ENCODE measurements at regions not wholly inside any gene's neighbourhood (a gene's known extent, or its start where the extent isn't known, plus 50 kb on each side); places are given as distances from the start of the nearest gene placed in this dataset.
"Not testable (repeated sequence)": the region's sequence is repeated elsewhere in the genome, so short reads cannot be mapped to it uniquely, and the experiment has no call there.

- DNase-seq = no peak
- peaks cover 33% of the 10 kb centered on the region for H3K9me3 Mint-ChIP-seq
- POLR2A ChIA-PET = no interaction called here
- H3K27ac Mint-ChIP-seq = no peak overlapping the region
- intact Hi-C loops (cut with micrococcal nuclease) = no loop called here
- no peaks in the 10 kb centered on the region for H3K4me1 Mint-ChIP-seq (ENCODE audit: low read depth)
- CTCF ChIA-PET = no interaction called here
- H3K27me3 Mint-ChIP-seq = no peaks in the 10 kb centered on the region
- H3K4me3 Mint-ChIP-seq = no peak overlapping the region
- H3K36me3 Mint-ChIP-seq = no peaks in the 10 kb centered on the region
Measured at GRCh38 chr6:9878535-9878934, 536.3 kb downstream of the TFAP2A start.

GRCh38 chr6:9875605-9876353, 539.1 kb downstream of the TFAP2A start:
- peaks cover 27% of the 10 kb centered on the region for H3K9me3 Mint-ChIP-seq
- intact Hi-C loops (cut with micrococcal nuclease) = no loop called here
- CTCF ChIA-PET = no interaction called here

GRCh38 chr6:9862603-9863167, 552.2 kb downstream of the TFAP2A start:
- intact Hi-C loops (cut with micrococcal nuclease) = no loop called here
- H3K9me3 Mint-ChIP-seq = peaks cover 46% of the 10 kb centered on the region
- no peaks in the 10 kb centered on the region for H3K27me3 Mint-ChIP-seq
- H3K4me3 Mint-ChIP-seq = no peak overlapping the region
- no peaks in the 10 kb centered on the region for H3K4me1 Mint-ChIP-seq (ENCODE audit: low read depth)
- ChIA-PET CTCF (no interaction called here), POLR2A (no interaction called here)
- H3K36me3 Mint-ChIP-seq = no peaks in the 10 kb centered on the region
- no peak overlapping the region for H3K27ac Mint-ChIP-seq
- no peak for DNase-seq

More at GRCh38 chr6:9875605-9876353, 539.1 kb downstream of the TFAP2A start:
- no peaks in the 10 kb centered on the region for H3K36me3 Mint-ChIP-seq
- H3K27me3 Mint-ChIP-seq = no peaks in the 10 kb centered on the region
- POLR2A ChIA-PET = no interaction called here
- H3K4me1 Mint-ChIP-seq (ENCODE audit: low read depth) = no peaks in the 10 kb centered on the region
- no peak overlapping the region for H3K4me3 Mint-ChIP-seq
- no peak for DNase-seq
- no peak overlapping the region for H3K27ac Mint-ChIP-seq

GRCh38 chr6:9851541-9852380, 563.1 kb downstream of the TFAP2A start:
- no peak overlapping the region for H3K27ac Mint-ChIP-seq
- peaks cover 42% of the 10 kb centered on the region for H3K9me3 Mint-ChIP-seq
- no peak for DNase-seq
- no peak overlapping the region for H3K4me3 Mint-ChIP-seq
- intact Hi-C loops (cut with micrococcal nuclease) = no loop called here
- no peaks in the 10 kb centered on the region for H3K4me1 Mint-ChIP-seq (ENCODE audit: low read depth)
- POLR2A ChIA-PET = no interaction called here
- no peaks in the 10 kb centered on the region for H3K36me3 Mint-ChIP-seq
- H3K27me3 Mint-ChIP-seq = no peaks in the 10 kb centered on the region
- CTCF ChIA-PET = no interaction called here

- intact Hi-C loops (cut with micrococcal nuclease) = no loop called here
- DNase-seq = no peak
- Mint-ChIP-seq H3K27me3 (no peaks in the 10 kb centered on the region), H3K27ac (no peak overlapping the region), H3K36me3 (no peaks in the 10 kb centered on the region), H3K4me1 (ENCODE audit: low read depth) (no peaks in the 10 kb centered on the region), H3K4me3 (no peak overlapping the region), H3K9me3 (peaks cover 48% of the 10 kb centered on the region)
- ChIA-PET CTCF (no interaction called here), POLR2A (no interaction called here)
Measured at GRCh38 chr6:9851006-9851405, 563.9 kb downstream of the TFAP2A start.

- intact Hi-C loops (cut with micrococcal nuclease) = no loop called here
- H3K27me3 Mint-ChIP-seq = no peaks in the 10 kb centered on the region
- no peak overlapping the region for H3K4me3 Mint-ChIP-seq
- no peaks in the 10 kb centered on the region for H3K4me1 Mint-ChIP-seq (ENCODE audit: low read depth)
- H3K36me3 Mint-ChIP-seq = no peaks in the 10 kb centered on the region
- CTCF ChIA-PET = interaction anchor here (0.5 kb wide), 1 partner anchor 226 kb away, joined by 3 read pairs; no protein-coding TSS in a partner anchor
- no peak for DNase-seq
- POLR2A ChIA-PET = no interaction called here
- peaks cover 31% of the 10 kb centered on the region for H3K9me3 Mint-ChIP-seq
- no peak overlapping the region for H3K27ac Mint-ChIP-seq
Measured at GRCh38 chr6:9848094-9848493, 566.8 kb downstream of the TFAP2A start.

GRCh38 chr6:9841886-9842725, 572.8 kb downstream of the TFAP2A start:
- Mint-ChIP-seq H3K27ac (no peak overlapping the region), H3K36me3 (no peaks in the 10 kb centered on the region), H3K27me3 (no peaks in the 10 kb centered on the region), H3K9me3 (peaks cover 10% of the 10 kb centered on the region), H3K4me3 (no peak overlapping the region), H3K4me1 (ENCODE audit: low read depth) (no peaks in the 10 kb centered on the region)
- ChIA-PET CTCF (no interaction called here), POLR2A (no interaction called here)
- intact Hi-C loops (cut with micrococcal nuclease) = no loop called here
- no peak for DNase-seq

GRCh38 chr6:9834233-9834632, 580.6 kb downstream of the TFAP2A start:
- H3K4me1 Mint-ChIP-seq (ENCODE audit: low read depth) = no peaks in the 10 kb centered on the region
- H3K36me3 Mint-ChIP-seq = no peaks in the 10 kb centered on the region
- DNase-seq = no peak
- no peak overlapping the region for H3K4me3 Mint-ChIP-seq
- intact Hi-C loops (cut with micrococcal nuclease) = no loop called here
- H3K9me3 Mint-ChIP-seq = peaks cover 2% of the 10 kb centered on the region
- ChIA-PET CTCF (no interaction called here), POLR2A (no interaction called here)
- no peak overlapping the region for H3K27ac Mint-ChIP-seq
- no peaks in the 10 kb centered on the region for H3K27me3 Mint-ChIP-seq

- ChIA-PET POLR2A (no interaction called here), CTCF (no interaction called here)
- H3K36me3 Mint-ChIP-seq = no peaks in the 10 kb centered on the region
- no peaks in the 10 kb centered on the region for H3K4me1 Mint-ChIP-seq (ENCODE audit: low read depth)
- H3K4me3 Mint-ChIP-seq = no peak overlapping the region
- no peaks in the 10 kb centered on the region for H3K27me3 Mint-ChIP-seq
- H3K9me3 Mint-ChIP-seq = peaks cover 5% of the 10 kb centered on the region
- DNase-seq = no peak
- H3K27ac Mint-ChIP-seq = no peak overlapping the region
- intact Hi-C loops (cut with micrococcal nuclease) = no loop called here
Measured at GRCh38 chr6:9831783-9832182, 583.1 kb downstream of the TFAP2A start.

- ChIA-PET CTCF (no interaction called here), POLR2A (no interaction called here)
- Mint-ChIP-seq H3K27ac (no peak overlapping the region), H3K4me3 (no peak overlapping the region), H3K4me1 (ENCODE audit: low read depth) (no peaks in the 10 kb centered on the region), H3K9me3 (peaks cover 5% of the 10 kb centered on the region), H3K27me3 (no peaks in the 10 kb centered on the region), H3K36me3 (no peaks in the 10 kb centered on the region)
- no peak for DNase-seq
- intact Hi-C loops (cut with micrococcal nuclease) = no loop called here
Measured at GRCh38 chr6:9830808-9831207, 584.1 kb downstream of the TFAP2A start.

- H3K27ac Mint-ChIP-seq = no peak overlapping the region
- DNase-seq = no peak
- H3K36me3 Mint-ChIP-seq = no peaks in the 10 kb centered on the region
- intact Hi-C loops (cut with micrococcal nuclease) = no loop called here
- POLR2A ChIA-PET = no interaction called here
- no peaks in the 10 kb centered on the region for H3K4me1 Mint-ChIP-seq (ENCODE audit: low read depth)
- H3K27me3 Mint-ChIP-seq = no peaks in the 10 kb centered on the region
- CTCF ChIA-PET = no interaction called here
- H3K9me3 Mint-ChIP-seq = peaks cover 2% of the 10 kb centered on the region
- H3K4me3 Mint-ChIP-seq = no peak overlapping the region
Measured at GRCh38 chr6:9825526-9825925, 589.3 kb downstream of the TFAP2A start.

- H3K27me3 Mint-ChIP-seq; H3K4me1 Mint-ChIP-seq (ENCODE audit: low read depth); POLR2A ChIA-PET; H3K36me3 Mint-ChIP-seq; H3K4me3 Mint-ChIP-seq; intact Hi-C loops (cut with micrococcal nuclease); CTCF ChIA-PET; H3K27ac Mint-ChIP-seq; DNase-seq; H3K9me3 Mint-ChIP-seq: not testable (repeated sequence)
Measured at GRCh38 chr6:9810727-9811126, 604.1 kb downstream of the TFAP2A start.

Measured in activated CD4-positive, alpha-beta memory T cell treated with anti-CD3 and anti-CD28 coated beads for 36 hours (primary cell).